Natural killer cell (primary cell): ENCODE measurements at regions not wholly inside any gene's neighbourhood (a gene's known extent, or its start where the extent isn't known, plus 50 kb on each side); places are given as distances from the start of the nearest gene placed in this dataset.
"Not testable (repeated sequence)": the region's sequence is repeated elsewhere in the genome, so short reads cannot be mapped to it uniquely, and the experiment has no call there.

Source experiments
- ATAC-seq, 3 donors: fragments of 150-1000 bp in 2 of 3; fragments of 200-7000 bp in 1 of 3; cut with Tn5 transposase; 1 replicate in 1 of 3; 2 replicates in 2 of 3; pipeline ENCODE4 v1.10.0; 2021; ENCODE audit warnings: mild to moderate bottlenecking in 2 of 3, moderate library complexity in 2 of 3
- DNase-seq, 2 donors: peaks; one replicate each; pipeline versions ENCODE4 v3.0.0 to v3.0.0-alpha.2; 2013 to 2021; ENCODE audit warnings: mixed read lengths in 1 of 2
- H3K27ac ChIP-seq: one replicate; pipeline ENCODE4 v1.5.1; 2013; ENCODE audit warnings: mild to moderate bottlenecking, low read length
- H3K27me3 ChIP-seq: one replicate; pipeline ENCODE4 v1.6.1; 2013; ENCODE audit warnings: low read length; ENCODE audit not compliant: control insufficient read depth, insufficient read depth
- H3K36me3 ChIP-seq: one replicate; pipeline ENCODE4 v1.6.1; 2013; ENCODE audit warnings: low read length; ENCODE audit not compliant: control insufficient read depth, insufficient read depth
- H3K4me1 ChIP-seq: one replicate; pipeline ENCODE4 v1.6.1; 2013; ENCODE audit warnings: low read length; ENCODE audit not compliant: control insufficient read depth, insufficient read depth
- H3K4me3 ChIP-seq: one replicate; pipeline ENCODE4 v1.5.1; 2013; ENCODE audit warnings: low read length
- H3K9me3 ChIP-seq: one replicate; pipeline ENCODE4 v1.6.1; 2013; ENCODE audit warnings: low read length; ENCODE audit not compliant: control insufficient read depth, insufficient read depth
- H3K27ac Mint-ChIP-seq, 2 donors: one replicate each; pipeline ENCODE4 v1.8.0; 2022; ENCODE audit warnings: mild to moderate bottlenecking in 2 of 2, mixed read lengths in 2 of 2, moderate library complexity in 1 of 2
- H3K27me3 Mint-ChIP-seq, 2 donors: one replicate each; pipeline ENCODE4 v1.8.0; 2022; ENCODE audit warnings: low read depth in 2 of 2, mixed read lengths in 2 of 2
- H3K36me3 Mint-ChIP-seq: one replicate; pipeline ENCODE4 v1.8.0; 2022; ENCODE audit warnings: mixed read lengths
- H3K4me1 Mint-ChIP-seq, 2 donors: one replicate each; pipeline ENCODE4 v1.8.0; 2022; ENCODE audit warnings: mixed read lengths in 2 of 2
- H3K4me3 Mint-ChIP-seq: one replicate; pipeline ENCODE4 v1.8.0; 2022; ENCODE audit warnings: mild to moderate bottlenecking, moderate library complexity, mixed read lengths
- H3K9me3 Mint-ChIP-seq, 2 donors: one replicate each; pipeline ENCODE4 v1.8.0; 2022; ENCODE audit warnings: mixed read lengths in 2 of 2
- CTCF ChIP-seq: fragments of 200-600 bp; IDR thresholded peaks from one replicate; pipeline ENCODE4 v1.8.0; 2022; ENCODE audit warnings: antibody characterized with exemption
- WGBS: methylation state at CpG from one replicate; pipeline ENCODE4 v1.1.7; 2013; ENCODE audit warnings: missing lambda C conversion rate; ENCODE audit not compliant: insufficient coverage; 5-methylcytosine and 5-hydroxymethylcytosine counted together
- intact Hi-C: fragments of 100-400 bp; cut with micrococcal nuclease; formaldehyde crosslinking; loops from one replicate; pipeline ENCODE4 v1.14.2; 2022

DNA sequence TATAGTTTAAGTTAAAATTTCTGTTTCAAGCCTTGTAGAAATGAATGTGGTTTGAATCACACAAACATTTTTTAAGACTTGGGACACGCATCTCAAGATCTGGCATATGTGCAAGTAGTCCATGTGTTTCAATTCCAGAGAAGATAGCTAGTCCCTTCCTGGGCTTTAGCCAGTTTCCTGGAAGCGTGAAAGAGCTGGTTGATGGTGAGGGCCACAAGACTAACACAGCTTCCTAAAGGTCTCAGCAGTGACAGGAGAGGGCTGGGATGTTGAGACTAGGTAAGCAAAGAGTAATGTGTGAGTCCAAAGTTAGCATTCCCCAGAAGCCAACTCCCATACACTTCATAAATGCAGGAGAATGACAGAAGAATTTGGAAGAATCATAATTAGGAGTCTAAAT, 111.9 kb upstream of the MAP2 start:
- Mint-ChIP-seq H3K4me3 (no peak overlapping the region), H3K27me3 (no peaks in the 10 kb centered on the region), H3K4me1 (no peaks in the 10 kb centered on the region), H3K9me3 (peaks cover 8 to 10% of the 10 kb centered on the region in 2 donors), H3K36me3 (no peaks in the 10 kb centered on the region), H3K27ac (no peak overlapping the region)
- no peak overlapping the region for H3K4me3 ChIP-seq
- DNase-seq (no peak), ATAC-seq (no peak)
- H3K4me1 ChIP-seq: no peaks in the 10 kb centered on the region
- no peak overlapping the region for H3K27ac ChIP-seq
- no peaks in the 10 kb centered on the region for H3K9me3 ChIP-seq
- WGBS: 79% methylated on average over 2 of the region's 2 CpGs
- H3K27me3 ChIP-seq: no peaks in the 10 kb centered on the region
- TF ChIP-seq CTCF: no peak
- H3K36me3 ChIP-seq: no peaks in the 10 kb centered on the region
- intact Hi-C loops: no loop called here

- not testable (repeated sequence) for H3K9me3 Mint-ChIP-seq
Measured at GRCh38 chr2:209312450-209312849, 111.4 kb upstream of the MAP2 start.

DNA sequence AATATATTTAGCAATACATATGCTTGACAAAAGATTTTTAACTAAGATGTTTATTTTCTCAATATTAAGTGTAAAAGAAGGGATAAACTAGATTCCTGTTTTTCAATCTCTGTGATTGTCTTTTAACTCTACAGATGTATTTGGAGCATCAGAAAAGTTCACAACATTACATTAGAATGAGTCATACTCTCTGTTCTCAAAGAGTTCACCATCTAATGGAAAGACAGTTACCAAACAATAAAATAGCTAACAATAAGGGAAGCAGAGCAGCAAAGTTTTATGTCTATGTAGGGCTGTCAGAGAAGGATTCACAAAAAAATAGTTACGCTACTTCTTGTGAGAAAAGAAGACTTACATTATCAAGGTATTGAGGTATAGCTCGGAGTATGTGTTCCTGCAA, 109.2 kb upstream of the MAP2 start:
- intact Hi-C loops: no loop called here
- no peaks in the 10 kb centered on the region for H3K4me1 Mint-ChIP-seq
- no peaks in the 10 kb centered on the region for H3K27me3 ChIP-seq
- ATAC-seq: no peak
- 75% methylated on average over 2 of the region's 2 CpGs for WGBS
- TF ChIP-seq CTCF: no peak
- H3K4me1 ChIP-seq: no peaks in the 10 kb centered on the region
- H3K9me3 ChIP-seq: no peaks in the 10 kb centered on the region
- H3K27me3 Mint-ChIP-seq: no peaks in the 10 kb centered on the region
- H3K36me3 ChIP-seq: no peaks in the 10 kb centered on the region
- H3K4me3 Mint-ChIP-seq: no peak overlapping the region
- H3K9me3 Mint-ChIP-seq: peaks cover 5 to 7% of the 10 kb centered on the region in 2 donors
- no peak for DNase-seq
- H3K27ac Mint-ChIP-seq: no peak overlapping the region
- H3K27ac ChIP-seq: no peak overlapping the region
- H3K36me3 Mint-ChIP-seq: no peaks in the 10 kb centered on the region
- H3K4me3 ChIP-seq: no peak overlapping the region

More at GRCh38 chr2:209312450-209312849, 111.4 kb upstream of the MAP2 start:
- H3K27ac Mint-ChIP-seq, H3K27me3 ChIP-seq, H3K9me3 ChIP-seq, H3K36me3 Mint-ChIP-seq, intact Hi-C loops, H3K4me3 ChIP-seq, H3K4me1 Mint-ChIP-seq, H3K27ac ChIP-seq, H3K4me1 ChIP-seq, DNase-seq, ATAC-seq, H3K36me3 ChIP-seq, H3K4me3 Mint-ChIP-seq, H3K27me3 Mint-ChIP-seq: not testable (repeated sequence)
- WGBS: 40% methylated on average over 1 of the region's 1 CpG

- DNase-seq: no peak
- WGBS: 68% methylated on average over 2 of the region's 2 CpGs
- Histone ChIP-seq H3K27me3 (no peaks in the 10 kb centered on the region), H3K36me3 (no peaks in the 10 kb centered on the region), H3K4me1 (no peaks in the 10 kb centered on the region), H3K27ac (no peak overlapping the region), H3K9me3 (no peaks in the 10 kb centered on the region), H3K4me3 (no peak overlapping the region)
- intact Hi-C loops: no loop called here
- Mint-ChIP-seq H3K4me3 (no peak overlapping the region), H3K36me3 (no peaks in the 10 kb centered on the region), H3K27me3 (no peaks in the 10 kb centered on the region), H3K4me1 (no peaks in the 10 kb centered on the region), H3K27ac (no peak overlapping the region), H3K9me3 (peaks cover 0 to 5% of the 10 kb centered on the region in 2 donors)
- ATAC-seq: no peak
- TF ChIP-seq CTCF: no peak
Measured at GRCh38 chr2:209316141-209316540, 107.7 kb upstream of the MAP2 start.
